GM18502 (cell line): ENCODE measurements at regions not wholly inside any gene's neighbourhood (a gene's known extent, or its start where the extent isn't known, plus 50 kb on each side); places are given as distances from the start of the nearest gene placed in this dataset.

Source experiments
- ATAC-seq: cut with Tn5 transposase; IDR thresholded peaks from one replicate; pipeline ENCODE4 v1.9.1; 2021; ENCODE audit warnings: mild to moderate bottlenecking; ENCODE audit not compliant: unreplicated experiment, poor library complexity

DNA sequence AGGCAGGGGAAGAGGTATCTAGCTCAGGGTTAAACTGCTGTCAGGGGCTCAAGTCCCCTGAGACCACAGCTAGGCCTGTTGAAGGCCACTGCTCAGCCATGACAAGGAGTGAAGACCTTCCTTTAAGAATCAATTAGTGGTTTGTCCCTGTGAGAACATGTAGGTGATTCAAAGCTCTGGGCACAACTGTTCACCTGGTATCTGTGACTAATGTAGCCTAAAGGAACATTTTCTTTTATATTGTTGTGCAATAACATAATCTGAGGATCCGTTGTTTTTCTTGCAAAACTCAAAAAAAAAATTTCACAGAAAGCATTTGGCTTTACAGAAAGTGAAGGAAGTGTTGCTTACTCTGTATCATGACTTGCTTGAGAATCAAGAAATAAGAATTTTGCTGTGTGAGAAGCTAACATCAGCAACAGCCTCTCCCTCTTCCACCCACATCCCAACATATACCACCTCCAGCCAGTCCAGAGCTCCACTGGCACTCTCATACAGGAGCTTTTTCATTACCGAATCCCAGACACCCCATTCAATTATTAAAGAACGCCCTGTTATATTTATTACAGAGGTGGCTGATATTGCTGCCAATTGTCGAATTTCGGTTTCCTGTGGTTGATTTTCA is 807.0 kb downstream of the TLE4 start:
- no peak for ATAC-seq

GRCh38 chr9:80376180-80376579 is 804.4 kb downstream of the TLE4 start:
- ATAC-seq: no peak

DNA sequence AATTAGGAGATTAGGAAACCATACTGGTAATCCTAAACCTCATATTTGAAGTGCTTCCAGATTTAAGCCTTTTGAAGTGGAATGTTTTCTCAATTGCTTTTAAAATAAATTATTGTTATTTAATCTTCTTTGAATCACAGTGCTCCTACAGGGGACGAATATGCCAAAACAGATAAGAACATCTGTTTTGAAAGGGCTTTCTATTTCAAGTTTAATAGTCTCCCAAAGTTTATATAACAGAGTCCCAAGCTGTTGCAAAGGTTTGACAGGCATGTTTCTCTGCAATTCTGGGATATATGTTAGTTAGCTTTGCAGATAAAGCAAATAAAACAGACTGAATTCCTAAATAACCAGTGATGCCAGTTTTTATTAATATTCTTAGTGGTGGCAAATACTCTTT is 803.7 kb downstream of the TLE4 start:
- no peak for ATAC-seq

DNA sequence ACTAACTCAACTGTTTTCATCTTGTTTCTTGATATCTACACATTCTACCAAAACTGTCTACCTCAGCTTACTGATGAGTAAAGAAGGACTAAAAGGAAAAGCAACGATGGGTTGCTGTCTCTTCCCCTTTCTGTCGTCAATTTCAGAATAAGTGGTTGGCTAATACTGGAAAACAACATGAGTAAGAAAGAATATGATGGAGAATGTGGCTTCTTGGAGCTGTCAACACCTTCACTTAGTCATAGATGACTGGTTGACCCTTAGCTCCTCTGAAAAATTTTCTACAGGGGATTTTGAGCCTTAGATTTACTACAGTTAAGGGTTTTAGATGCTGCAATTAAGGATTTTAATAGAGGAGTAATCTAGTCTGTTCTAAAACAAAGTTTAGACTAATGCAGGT is 797.9 kb downstream of the TLE4 start:
- no peak for ATAC-seq

DNA sequence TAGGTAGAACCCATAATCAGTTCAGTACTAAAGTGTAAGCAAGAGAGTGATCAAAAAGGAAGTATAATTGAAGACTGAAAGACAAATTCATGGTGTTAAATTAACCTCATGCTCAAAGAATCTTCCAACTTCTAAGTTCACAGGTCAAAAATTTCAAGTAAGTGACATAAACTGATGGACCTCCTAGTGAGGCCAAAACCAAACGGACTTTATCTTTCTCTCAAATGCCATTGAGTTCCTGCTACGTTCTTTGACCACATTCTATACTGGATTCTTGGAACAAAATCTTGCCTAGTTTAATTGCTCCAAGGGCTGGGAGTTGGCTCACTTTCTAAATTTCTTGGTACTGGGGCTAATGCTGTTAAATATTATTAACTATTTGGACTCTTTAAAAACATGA is 794.9 kb downstream of the TLE4 start:
- no peak for ATAC-seq

DNA sequence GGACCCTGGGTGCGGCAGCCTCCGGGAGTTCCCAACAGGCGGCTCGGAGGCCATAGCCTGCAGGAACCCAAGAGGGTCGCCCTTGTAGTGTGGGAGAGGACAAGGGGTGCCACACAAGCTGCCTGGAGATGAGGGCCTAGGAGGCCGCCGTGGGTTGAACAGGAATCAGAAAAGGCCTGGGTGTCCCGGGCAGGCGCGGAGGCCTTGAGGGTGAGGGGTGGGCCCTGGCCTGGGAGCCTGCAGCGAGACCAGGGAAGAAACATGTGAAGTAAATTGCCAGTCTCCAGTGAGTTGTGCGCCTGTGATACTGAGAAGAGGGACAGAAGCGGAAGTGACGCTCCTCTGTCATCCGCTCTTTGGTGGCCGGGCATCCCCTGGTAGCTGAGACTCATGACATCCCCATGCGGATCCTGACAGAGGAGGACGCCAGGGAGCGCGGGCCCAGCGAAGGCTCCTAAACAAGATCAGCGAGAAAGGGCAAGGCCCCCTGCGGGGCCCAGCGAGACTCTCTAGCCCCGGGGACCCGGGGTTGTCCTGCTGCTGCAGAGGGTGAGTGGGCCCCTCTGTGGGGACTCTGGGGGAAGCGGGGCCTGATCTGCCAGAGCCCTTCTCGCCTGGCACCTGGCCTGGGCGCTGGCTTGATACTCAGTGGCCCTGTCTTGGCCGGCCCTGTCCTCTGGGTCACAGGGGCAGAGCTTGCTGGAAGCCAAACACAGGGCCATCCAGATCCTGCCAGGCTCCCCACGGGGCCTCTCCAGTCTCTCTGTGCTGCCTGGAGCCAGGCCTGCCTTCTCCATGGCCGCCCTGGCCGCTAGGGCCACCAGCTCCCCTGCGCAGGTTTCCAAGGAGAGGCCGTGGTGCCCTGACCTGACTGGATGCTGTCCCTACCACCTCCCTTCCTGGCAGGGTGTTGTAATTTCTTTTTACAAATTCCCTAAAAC is 788.4 kb downstream of the TLE4 start:
- no peak for ATAC-seq

GRCh38 chr9:80359291-80359690 is 787.5 kb downstream of the TLE4 start:
- no peak for ATAC-seq

GRCh38 chr9:80352967-80353366 is 781.2 kb downstream of the TLE4 start:
- ATAC-seq: no peak

DNA sequence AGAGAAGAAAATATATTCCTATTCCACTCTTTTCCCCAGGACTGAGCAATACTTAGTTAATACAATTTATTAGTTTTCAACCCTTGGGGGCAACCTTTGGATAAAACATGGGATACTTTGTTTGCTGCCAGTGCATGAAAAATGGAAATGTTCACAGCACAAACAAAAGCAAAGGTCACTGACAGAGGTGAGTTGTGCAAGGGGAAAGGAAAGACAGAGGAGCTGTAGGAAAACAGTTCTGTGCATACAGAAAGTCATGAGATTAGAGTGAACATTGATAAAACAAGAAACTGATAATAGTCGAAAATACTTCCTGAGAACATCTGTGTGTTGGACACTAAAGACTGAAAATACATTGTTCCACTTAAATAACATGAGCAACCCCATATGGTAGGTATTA is 779.8 kb downstream of the TLE4 start:
- no peak for ATAC-seq

GRCh38 chr9:80326105-80326504 is 754.3 kb downstream of the TLE4 start:
- no peak for ATAC-seq

DNA sequence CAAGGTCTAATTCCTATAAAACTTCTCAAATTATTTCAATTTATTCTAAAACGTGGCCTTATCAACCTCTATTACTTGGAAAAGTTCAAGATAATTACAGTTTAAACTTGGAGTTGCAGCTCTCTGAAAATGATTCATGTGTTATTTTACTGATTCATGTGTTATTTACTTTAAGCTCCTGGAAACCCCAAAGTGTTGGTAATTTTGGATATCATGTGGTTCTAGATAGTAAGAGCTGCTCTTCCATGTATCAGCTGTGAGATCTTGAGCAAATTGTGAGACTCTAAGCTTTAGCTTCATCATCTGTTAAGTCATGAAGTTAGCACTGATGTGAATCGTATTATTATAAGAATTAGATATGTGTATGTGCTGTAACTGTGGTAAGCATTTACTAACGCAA is 749.2 kb downstream of the TLE4 start:
- no peak for ATAC-seq

DNA sequence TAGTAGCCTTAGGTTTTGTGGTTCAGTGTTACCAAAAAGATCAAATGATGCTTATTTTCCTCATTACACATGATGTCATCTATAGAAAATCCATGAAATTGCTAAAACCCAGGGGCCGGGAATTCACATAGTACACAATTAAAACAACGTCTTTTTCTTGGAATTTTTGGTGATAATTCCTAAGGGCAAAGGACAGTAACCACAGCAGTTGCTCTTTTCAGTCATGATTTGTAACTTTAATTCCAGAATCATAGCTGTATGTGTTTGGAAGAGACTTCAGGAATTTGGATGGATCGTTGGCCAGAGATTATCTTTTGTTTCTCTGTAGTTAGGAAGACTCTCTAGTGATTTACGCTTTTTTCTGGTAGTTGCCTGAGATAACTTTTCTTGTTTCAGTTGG is 748.7 kb downstream of the TLE4 start:
- ATAC-seq: no peak

DNA sequence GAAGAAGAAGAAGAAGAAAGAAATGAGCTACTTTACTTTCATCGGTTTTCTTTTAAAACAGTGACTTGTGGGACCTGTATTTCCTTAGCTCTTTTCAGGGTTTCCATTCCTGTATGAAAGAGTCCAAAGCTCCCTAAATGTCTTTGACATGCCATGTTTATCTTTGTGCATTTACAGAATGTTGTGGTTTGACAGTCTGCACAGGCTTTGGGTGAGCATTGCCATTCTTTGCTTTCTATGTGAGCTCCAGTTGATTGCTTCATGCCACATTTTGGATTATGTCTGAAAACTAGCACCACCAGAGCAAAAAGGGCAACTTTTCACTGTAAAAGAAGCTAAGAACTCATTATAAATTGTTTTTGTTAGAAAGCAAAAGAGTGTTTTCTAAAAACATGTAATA is 733.4 kb downstream of the TLE4 start:
- no peak for ATAC-seq

DNA sequence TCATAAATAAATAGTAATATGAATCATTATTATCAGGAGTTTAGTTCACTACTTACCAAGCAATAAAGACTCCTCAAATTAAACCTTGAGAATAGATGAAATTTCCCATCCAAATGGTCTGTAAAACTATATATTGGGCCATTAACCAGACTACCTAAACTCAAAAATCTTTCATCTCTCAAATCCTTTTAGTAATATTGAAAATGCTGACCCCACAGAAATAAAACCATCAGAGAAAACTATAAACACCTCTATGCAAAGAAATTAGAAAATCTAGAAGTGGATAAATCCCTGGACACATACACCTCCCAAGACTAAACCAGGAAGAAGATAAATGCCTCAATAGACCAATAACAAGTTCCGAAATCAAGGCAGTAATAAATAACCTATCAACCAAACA is 723.2 kb downstream of the TLE4 start:
- no peak for ATAC-seq

GRCh38 chr9:80294318-80294717 is 722.6 kb downstream of the TLE4 start:
- ATAC-seq: no peak

DNA sequence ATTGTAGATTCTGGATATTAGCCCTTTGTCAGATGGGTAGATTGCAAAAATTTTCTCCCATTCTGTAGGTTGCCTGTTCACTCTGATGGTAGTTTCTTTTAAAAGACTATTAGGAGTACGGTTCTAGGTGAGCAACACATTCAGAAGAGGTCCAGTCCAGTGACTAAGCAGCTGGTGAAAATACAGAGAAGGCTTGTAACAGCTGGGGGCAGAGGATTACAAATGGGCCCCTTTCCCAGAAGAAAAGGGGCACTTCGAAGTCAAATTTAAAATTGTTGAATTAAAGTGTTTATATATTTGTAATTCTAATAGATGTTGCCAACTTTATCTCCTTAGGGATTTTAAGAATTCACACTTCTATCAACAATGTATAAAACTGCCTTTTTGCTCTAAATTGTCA is 720.5 kb downstream of the TLE4 start:
- no peak for ATAC-seq

- no peak for ATAC-seq
Measured at GRCh38 chr9:80285326-80285725, 713.6 kb downstream of the TLE4 start.

DNA sequence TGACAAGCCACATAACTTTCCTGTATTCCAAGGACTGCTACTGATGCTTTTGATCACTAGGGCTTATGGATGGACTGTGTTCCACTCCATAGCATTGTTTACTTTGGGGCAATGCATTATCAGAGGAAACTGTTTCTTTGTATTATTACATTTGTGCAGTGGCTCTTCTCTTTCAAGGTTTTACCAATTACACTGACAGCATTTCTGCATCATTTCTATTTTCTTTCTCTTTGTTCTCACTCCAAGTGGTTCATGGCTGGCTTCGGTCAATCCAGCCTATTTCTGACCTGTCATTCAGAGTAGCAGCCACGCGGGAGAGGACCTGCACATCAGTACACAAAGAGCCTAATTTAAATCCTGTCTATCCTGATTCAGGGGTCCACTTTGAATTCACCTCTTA is 711.0 kb downstream of the TLE4 start:
- ATAC-seq: no peak

GRCh38 chr9:80259079-80259478 is 687.3 kb downstream of the TLE4 start:
- ATAC-seq: no peak

DNA sequence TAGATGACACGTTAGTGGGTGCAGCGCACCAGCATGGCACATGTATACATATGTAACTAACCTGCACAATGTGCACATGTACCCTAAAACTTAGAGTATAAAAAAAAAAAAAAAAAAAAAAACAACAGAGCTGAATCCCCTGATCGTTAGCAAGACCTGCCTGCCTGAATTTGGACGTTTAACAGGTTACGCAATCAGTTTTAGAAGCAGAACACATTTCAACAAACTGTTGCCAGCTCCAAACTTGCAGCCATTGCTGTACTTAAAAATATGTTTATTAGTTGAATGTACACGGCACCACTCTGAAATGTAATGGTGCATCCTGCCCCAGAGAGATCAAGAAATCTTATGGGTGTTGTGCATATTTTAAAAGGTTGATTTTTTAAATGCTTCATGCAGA is 680.0 kb downstream of the TLE4 start:
- no peak for ATAC-seq

- ATAC-seq: no peak
Measured at GRCh38 chr9:80242022-80242421, 670.3 kb downstream of the TLE4 start.

DNA sequence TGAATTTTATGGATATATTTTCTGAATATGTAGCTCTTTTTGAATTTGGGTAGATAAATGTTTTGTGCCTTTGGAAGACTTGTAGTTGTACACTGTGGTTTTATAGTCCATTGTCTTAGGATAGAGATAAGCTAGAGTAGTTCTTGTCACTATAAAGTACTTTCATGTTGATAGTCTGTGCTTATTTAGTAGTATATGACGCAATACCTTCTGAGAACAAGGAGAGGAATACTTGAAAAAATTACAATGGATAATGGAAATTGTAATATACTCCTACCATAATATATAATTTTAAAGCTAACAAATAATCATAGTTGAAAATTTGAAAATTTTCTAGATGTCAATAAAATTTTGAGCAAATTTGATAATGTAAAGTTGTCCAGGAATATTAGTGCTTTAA is 664.0 kb downstream of the TLE4 start:
- no peak for ATAC-seq
